GM13976 (cell line): ENCODE measurements at regions not wholly inside any gene's neighbourhood (a gene's known extent, or its start where the extent isn't known, plus 50 kb on each side); places are given as distances from the start of the nearest gene placed in this dataset.

ENCODE experiments used
- DNase-seq: peaks from one replicate; pipeline ENCODE4 v3.0.0; 2012; ENCODE audit warnings: low spot score
- in situ Hi-C: fragments of 300-500 bp; cut with MboI; formaldehyde crosslinking; loops from one replicate; pipeline ENCODE4 v1.12.0; 2022; ENCODE audit warnings: low sequenced_read_pairs, mixed read lengths, inconsistent platforms; ENCODE audit not compliant: unreplicated experiment
- TF ChIP-seq, protein P1 (sequence below): IDR thresholded peaks from 2 replicates; pipeline ENCODE4 v1.5.1; 2012; ENCODE audit warnings: borderline replicate concordance, mild to moderate bottlenecking; ENCODE audit not compliant: insufficient read depth; ENCODE audit errors: extremely low read depth, missing control alignments, control extremely low read depth

DNA sequence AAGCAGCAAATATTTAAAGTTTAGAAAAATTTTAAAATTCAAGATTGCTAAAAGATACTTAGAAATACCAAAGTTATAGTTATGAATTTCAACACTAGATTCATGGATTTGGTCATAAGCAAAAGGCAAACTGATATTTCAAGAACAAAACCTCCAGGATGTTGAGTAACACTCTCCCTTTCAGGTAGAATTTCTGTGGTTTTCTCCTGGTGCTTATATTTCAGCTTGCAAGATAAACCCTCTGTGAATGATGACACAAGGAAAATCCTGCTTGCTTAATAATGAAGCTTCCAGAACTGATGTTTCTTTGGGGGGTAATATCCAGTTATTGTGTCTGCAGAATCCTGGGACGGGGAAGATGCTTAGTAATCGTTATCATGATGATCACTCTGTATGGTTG is 320.3 kb upstream of the EDNRB start:
- TF ChIP-seq, protein P1, sequence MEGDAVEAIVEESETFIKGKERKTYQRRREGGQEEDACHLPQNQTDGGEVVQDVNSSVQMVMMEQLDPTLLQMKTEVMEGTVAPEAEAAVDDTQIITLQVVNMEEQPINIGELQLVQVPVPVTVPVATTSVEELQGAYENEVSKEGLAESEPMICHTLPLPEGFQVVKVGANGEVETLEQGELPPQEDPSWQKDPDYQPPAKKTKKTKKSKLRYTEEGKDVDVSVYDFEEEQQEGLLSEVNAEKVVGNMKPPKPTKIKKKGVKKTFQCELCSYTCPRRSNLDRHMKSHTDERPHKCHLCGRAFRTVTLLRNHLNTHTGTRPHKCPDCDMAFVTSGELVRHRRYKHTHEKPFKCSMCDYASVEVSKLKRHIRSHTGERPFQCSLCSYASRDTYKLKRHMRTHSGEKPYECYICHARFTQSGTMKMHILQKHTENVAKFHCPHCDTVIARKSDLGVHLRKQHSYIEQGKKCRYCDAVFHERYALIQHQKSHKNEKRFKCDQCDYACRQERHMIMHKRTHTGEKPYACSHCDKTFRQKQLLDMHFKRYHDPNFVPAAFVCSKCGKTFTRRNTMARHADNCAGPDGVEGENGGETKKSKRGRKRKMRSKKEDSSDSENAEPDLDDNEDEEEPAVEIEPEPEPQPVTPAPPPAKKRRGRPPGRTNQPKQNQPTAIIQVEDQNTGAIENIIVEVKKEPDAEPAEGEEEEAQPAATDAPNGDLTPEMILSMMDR, result no peak
- in situ Hi-C loops, result no loop called here
- no peak for DNase-seq

DNA sequence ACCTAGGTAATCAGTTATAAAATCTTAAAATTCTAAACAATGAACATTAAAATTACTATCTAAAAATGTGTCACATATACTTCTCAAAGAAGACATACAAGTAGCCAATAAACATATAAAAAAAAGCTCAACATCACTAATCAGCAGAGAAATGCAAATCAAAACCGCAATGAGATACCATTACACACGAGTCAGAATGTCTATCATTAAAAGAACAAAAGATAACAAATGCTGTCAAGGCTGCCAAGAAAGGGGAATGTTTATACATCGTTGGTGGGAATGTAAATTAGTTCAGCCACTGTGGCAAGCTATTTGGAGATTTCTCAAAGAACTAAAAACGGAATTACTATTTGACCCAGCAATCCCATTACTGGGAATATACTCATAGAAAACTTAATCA is 310.3 kb upstream of the EDNRB start:
- DNase-seq, result no peak
- in situ Hi-C loops, result no loop called here
- TF ChIP-seq, protein P1, result no peak

DNA sequence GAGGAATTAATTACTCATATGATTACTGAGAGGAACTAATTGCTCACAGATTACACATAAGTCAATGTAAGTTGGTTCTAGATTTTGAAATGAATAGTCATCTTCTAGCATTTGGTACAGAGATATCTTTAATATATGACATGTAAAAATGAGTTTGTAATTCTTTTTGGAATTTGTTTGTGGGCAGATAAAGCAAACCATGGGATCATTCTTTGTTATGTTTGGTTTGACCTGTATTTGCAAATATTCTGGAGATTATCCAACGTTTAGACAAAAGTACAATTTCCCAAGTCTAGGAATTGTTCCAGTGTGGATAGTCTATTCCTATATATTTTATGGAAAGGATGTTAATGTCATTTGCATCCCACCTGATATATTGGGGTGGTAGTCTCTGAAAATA is 309.6 kb upstream of the EDNRB start:
- DNase-seq, result no peak
- TF ChIP-seq, protein P1, result no peak
- in situ Hi-C loops, result no loop called here

DNA sequence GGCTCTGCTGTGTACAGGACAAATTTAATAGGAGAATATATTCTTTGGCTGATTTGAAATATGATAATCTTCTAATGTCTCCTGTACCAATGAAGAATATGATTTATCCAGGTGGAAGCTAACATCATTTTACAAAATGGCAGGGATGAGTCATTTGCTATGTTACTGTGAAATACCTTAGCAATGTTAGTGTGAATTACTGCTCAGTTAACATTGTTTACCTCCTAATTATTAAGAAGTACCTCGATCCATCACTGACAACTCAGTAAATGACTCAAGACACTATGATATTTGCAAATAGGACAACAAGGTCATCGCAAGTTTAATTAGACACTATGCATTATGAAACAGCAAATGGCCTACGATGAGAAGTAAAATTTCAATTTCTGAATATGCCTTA is 309.1 kb upstream of the EDNRB start:
- no peak for DNase-seq
- in situ Hi-C loops, result no loop called here
- TF ChIP-seq, protein P1, result no peak

DNA sequence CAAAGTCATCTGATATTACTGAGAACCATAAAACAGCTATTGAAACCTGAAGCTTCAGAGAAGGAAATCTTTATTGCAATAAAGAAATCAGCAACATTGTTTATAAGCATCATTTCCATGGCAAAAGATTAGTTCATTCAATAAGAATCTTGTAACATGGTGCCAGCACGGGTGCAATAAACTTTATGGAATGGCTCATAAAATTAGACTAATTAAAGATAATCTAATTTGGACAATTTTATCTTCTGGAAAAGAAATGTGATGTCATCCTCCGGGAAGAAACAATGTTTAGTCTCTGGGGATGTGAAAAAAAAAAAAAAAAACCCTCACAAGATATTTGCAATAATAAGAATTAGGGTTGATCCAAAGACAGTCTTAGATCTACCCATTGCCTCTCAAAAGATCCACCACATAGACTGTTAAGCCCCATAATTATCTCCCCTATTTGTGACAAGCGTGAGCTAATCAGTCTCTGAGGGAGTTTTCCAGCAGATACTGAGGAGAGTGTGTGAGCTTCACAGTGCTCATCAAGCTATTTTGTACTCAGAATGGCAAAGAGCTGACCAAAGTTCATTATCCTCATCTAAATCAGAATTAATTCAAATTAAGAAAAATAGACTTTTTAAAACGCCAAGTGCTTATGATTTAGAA is 297.0 kb upstream of the EDNRB start:
- in situ Hi-C loops, result no loop called here
- TF ChIP-seq, protein P1, result no peak
- no peak for DNase-seq

DNA sequence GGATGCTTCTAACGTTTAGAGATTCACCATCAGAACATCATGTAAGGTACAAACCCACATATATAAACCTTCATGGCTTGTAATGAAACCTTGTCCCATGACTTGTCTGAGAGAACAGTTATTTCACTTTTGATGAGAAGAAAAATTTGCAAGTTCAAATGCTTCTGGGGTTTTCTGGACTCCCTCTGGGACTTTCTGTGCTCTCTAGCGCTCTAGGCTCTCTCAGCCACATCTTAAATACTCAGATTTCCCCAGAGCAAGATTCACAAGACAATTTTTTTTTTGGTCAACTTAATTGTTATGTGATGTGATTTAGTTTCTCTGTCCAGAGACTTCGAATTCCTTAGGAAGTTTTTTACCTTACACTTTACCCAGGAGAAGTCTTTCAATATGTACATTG is 282.8 kb upstream of the EDNRB start:
- in situ Hi-C loops, result no loop called here
- TF ChIP-seq, protein P1, result no peak
- DNase-seq, result peak; percentile 34
